ENCODE measurements at regions not wholly inside any gene's neighbourhood (a gene's known extent, or its start where the extent isn't known, plus 50 kb on each side); places are given as distances from the start of the nearest gene placed in this dataset.

- TF ChIP-seq CTCF (IDR thresholded peaks at IDR 0.05 in 8 of 11, conservative IDR thresholded peaks at IDR 0.05 in 3 of 11): no peak
- no peak for TF ChIP-seq POLR2AphosphoS5 (IDR thresholded peaks at IDR 0.05)
Measured at GRCh38 chr7:17022920-17023319, 141.1 kb upstream of the AGR3 start.

Measured in spleen (tissue), 7 donors.